Embryonic facial prominence (tissue), 1 donor: ENCODE measurements at regions not wholly inside any gene's neighbourhood (a gene's known extent, or its start where the extent isn't known, plus 50 kb on each side); places are given as distances from the start of the nearest gene placed in this dataset.
A peak's percentile ranks its signal among the peaks of the same experiment; 100 is the strongest.

ENCODE experiments used
- DNase-seq: peaks from one replicate; pipeline ENCODE4 v3.0.0-alpha.2; 2016; ENCODE audit errors: extremely low spot score

GRCh38 chr3:113096188-113096892 is 105.6 kb downstream of the GTPBP8 start:
- no peak for DNase-seq

GRCh38 chr3:113097960-113098447 is 107.2 kb downstream of the GTPBP8 start:
- DNase-seq: no peak

GRCh38 chr3:113100063-113100462 is 109.3 kb downstream of the GTPBP8 start:
- no peak for DNase-seq

GRCh38 chr3:113103588-113103987 is 107.8 kb upstream of the BOC start:
- DNase-seq: no peak

- no peak for DNase-seq
Measured at GRCh38 chr3:113104357-113105092, 106.8 kb upstream of the BOC start.

- no peak for DNase-seq
Measured at GRCh38 chr3:113105093-113105449, 106.3 kb upstream of the BOC start.

- no peak for DNase-seq
Measured at GRCh38 chr3:113105966-113106660, 105.2 kb upstream of the BOC start.

GRCh38 chr3:113110267-113110666 is 101.1 kb upstream of the BOC start:
- no peak for DNase-seq

- no peak for DNase-seq
Measured at GRCh38 chr3:113111011-113111707, 100.2 kb upstream of the BOC start.

GRCh38 chr3:113113361-113113760 is 98.0 kb upstream of the BOC start:
- DNase-seq: no peak

GRCh38 chr3:113117511-113118234 is 93.7 kb upstream of the BOC start:
- peak; percentile 57 for DNase-seq

- DNase-seq: no peak
Measured at GRCh38 chr3:113118336-113118735, 93.0 kb upstream of the BOC start.

GRCh38 chr3:113124256-113124830 is 87.0 kb upstream of the BOC start:
- DNase-seq: no peak

- DNase-seq: no peak
Measured at GRCh38 chr3:113125951-113126350, 85.4 kb upstream of the BOC start.

- DNase-seq: no peak
Measured at GRCh38 chr3:113128386-113129015, 82.9 kb upstream of the BOC start.

- no peak for DNase-seq
Measured at GRCh38 chr3:113129168-113129567, 82.2 kb upstream of the BOC start.

GRCh38 chr3:113132571-113132996 is 78.8 kb upstream of the BOC start:
- DNase-seq: no peak

GRCh38 chr3:113133140-113133539 is 78.2 kb upstream of the BOC start:
- no peak for DNase-seq

- no peak for DNase-seq
Measured at GRCh38 chr3:113136071-113136470, 75.3 kb upstream of the BOC start.

- DNase-seq: no peak
Measured at GRCh38 chr3:113136544-113136943, 74.8 kb upstream of the BOC start.
